HG03521 (cell line): ENCODE measurements at regions not wholly inside any gene's neighbourhood (a gene's known extent, or its start where the extent isn't known, plus 50 kb on each side); places are given as distances from the start of the nearest gene placed in this dataset.
"Not testable (repeated sequence)": the region's sequence is repeated elsewhere in the genome, so short reads cannot be mapped to it uniquely, and the experiment has no call there.

ENCODE experiments used
- ATAC-seq: cut with Tn5 transposase; IDR thresholded peaks from one replicate; pipeline ENCODE4 v1.9.1; 2021; ENCODE audit warnings: mild to moderate bottlenecking, moderate library complexity; ENCODE audit not compliant: unreplicated experiment

DNA sequence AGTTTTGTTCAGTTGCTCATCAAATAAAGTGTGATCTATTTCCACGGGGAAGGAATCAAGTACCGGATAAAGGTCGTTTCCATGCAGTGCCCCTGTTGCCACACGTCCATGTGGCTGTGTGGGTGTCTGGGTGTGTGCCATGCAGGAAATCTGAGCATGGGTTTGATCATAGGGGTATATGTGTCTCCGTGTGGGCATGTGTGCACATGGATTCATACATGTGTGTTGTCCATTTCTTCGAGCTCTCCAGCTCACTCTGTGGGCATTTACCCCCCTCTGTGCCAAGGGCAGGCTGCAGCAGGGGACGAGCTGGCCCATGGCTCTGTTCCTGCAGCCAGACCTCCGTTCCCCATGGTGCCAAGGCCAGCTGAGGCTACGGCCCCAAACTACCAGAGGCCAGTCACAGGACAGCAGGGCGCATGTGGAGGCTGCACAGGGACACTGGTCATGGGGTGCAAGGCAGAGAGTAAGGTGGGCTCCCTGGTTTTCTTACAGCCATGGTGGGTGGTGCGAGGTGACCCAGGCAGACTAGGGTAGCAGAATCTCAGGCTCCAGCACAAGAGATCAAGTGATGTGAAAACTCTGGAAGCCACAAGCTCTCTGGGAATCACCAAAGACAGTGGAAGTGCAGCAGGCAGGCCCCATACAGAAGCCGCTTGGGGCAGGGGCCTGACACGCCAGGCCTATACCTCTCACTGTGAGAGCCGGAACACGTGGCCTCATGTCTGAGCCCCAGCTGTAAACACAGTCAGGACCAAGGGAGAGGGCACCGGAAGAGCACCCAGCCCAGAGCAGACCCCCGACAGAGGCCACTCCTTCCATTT, 66.4 kb upstream of the RAB6C start:
- ATAC-seq, result no peak

DNA sequence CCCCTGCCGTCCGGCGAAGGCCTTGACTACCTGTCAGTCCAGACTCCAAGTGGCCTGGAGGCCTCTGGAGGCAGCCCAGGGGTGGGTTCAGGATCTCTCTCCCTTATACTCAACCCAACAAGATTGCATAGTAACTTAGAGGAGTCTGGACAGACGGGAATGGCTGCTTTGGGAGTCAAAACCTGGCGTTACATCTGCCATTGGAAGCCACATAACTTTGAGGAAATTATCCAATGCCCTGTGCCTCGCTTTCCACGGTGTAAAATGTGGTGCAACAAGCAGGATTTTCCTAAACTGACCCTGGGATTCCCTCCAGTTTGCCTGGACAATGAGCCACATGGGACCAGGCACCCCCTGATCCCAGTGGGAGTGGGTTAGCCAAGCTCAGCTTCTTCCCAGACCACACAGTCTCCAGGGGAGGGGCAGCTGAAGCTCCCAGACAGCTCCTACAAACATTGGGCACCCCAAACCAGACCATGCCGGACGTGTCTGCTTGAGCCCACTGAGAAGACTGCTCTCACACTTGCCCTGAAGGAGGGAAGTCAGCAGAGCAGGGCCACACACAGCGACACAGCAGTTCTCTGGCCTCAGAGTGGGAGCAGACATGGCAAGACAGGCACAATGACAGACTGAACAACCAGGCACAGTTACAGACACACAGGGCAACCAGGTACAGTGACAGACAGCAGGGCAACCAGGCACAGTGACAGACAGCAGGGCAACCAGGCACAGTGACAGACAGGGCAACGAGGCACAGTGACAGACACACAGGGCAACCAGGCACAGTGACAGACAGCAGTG, 65.6 kb upstream of the RAB6C start:
- no peak for ATAC-seq

- ATAC-seq, result no peak
Observed at GRCh38 chr2:129914538-129915302, 64.7 kb upstream of the RAB6C start.

GRCh38 chr2:129915303-129915840, 64.1 kb upstream of the RAB6C start:
- no peak for ATAC-seq

GRCh38 chr2:129918604-129919003, 60.9 kb upstream of the RAB6C start:
- ATAC-seq, result no peak

DNA sequence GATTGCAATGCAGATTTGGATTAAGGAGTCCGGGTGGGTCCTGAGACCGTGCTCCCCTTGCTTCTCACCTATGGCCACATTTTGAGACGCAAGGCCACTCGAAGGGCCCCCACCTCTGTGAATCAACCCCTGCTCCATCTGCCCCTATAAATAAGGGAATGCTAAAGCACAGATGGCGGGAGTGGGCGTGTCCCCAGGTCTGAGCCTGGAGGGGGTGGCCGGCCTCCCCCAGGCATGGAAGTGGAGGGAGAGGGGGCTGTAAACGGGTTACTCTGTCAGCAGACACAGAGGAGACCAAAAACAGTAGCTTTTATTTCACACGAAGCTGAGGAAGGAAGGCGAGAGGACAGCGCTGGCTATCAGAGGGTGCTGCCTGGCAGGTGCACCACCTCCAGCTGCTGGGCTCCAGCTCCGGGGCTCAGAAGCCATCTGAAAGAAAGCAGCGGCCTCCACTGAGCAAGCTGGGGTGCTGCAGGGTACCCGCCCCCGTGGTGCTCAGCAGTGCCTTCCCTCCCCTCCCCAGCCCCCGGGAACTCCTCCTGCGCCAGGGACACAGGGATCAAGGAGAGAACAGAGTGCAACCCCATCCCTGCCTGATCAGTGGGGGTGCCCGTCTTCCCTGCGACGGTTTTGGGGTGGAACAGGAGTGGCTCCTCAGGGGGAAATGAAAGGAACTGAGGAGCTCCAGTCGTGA, 56.7 kb upstream of the RAB6C start:
- no peak for ATAC-seq

GRCh38 chr2:129923265-129924091, 56.0 kb upstream of the RAB6C start:
- no peak for ATAC-seq

- ATAC-seq, result not testable (repeated sequence)
Observed at GRCh38 chr2:129924115-129924514, 55.4 kb upstream of the RAB6C start.

DNA sequence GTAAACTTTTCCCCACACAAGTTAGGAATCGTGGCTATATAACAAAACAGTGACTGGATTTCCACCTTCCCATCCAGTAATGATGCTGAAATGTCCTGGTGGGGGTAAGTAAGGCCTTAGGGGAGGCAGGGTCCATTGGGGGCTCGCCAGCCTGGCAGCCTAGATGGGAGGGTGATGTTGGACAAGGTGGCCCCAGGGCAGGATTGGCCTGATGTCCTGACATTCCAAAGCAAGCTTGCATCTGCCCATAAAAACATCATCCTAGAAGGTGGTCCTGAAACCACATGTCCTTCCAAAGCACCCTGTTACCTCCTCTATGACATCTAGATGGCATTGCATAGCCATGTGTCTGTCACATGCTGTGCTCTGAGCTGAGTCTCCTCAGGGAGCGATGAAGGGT, 54.1 kb upstream of the RAB6C start:
- ATAC-seq, result no peak

DNA sequence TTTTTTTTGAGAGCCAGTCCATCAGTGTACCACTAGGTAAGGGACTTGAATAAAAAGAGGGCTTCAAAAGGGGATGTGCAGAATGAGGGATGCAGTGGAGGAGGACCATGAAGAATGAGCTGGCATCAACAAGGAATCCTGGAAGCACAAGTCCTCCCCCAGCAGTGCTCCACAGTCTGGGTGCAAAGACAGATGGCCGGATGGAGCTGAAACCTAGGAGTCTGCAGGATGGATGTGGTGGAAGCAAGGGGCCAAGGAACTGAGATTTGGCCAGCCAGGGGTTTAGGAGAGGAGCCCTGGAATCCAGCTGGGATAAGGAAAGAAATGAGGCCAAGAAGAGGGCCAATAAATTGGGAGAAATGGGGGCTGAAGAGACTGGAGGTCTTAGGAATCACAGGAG, 51.8 kb upstream of the RAB6C start:
- no peak for ATAC-seq

GRCh38 chr2:129929321-129930290, 49.9 kb upstream of the RAB6C start:
- no peak for ATAC-seq
